Activated CD4-positive, alpha-beta T cell treated with anti-CD3 and anti-CD28 coated beads, Interleukin-2, amount 50 U/mL, for 48 hours (primary cell): ENCODE measurements at regions not wholly inside any gene's neighbourhood (a gene's known extent, or its start where the extent isn't known, plus 50 kb on each side); places are given as distances from the start of the nearest gene placed in this dataset.
"Not testable (repeated sequence)": the region's sequence is repeated elsewhere in the genome, so short reads cannot be mapped to it uniquely, and the experiment has no call there.

Source experiments
- DNase-seq, 2 experiments: peaks; one replicate each; pipeline ENCODE4 v3.0.0-alpha.2; 2020

- not testable (repeated sequence) for DNase-seq
Measured at GRCh38 chr2:90322982-90323381, 1631.5 kb downstream of the RPIA start.

GRCh38 chr2:90323612-90324558, 1632.4 kb downstream of the RPIA start:
- DNase-seq = not testable (repeated sequence)

- not testable (repeated sequence) for DNase-seq
Measured at GRCh38 chr2:90324672-90325071, 1633.2 kb downstream of the RPIA start.

- DNase-seq = not testable (repeated sequence)
Measured at GRCh38 chr2:90325796-90326353, 1634.4 kb downstream of the RPIA start.

- not testable (repeated sequence) for DNase-seq
Measured at GRCh38 chr2:90355546-90355945, 1664.1 kb downstream of the RPIA start.

GRCh38 chr2:90359344-90359743, 1667.9 kb downstream of the RPIA start:
- DNase-seq = not testable (repeated sequence)

- DNase-seq = not testable (repeated sequence)
Measured at GRCh38 chr2:90359887-90360730, 1668.6 kb downstream of the RPIA start.

GRCh38 chr2:90360731-90361035, 1669.2 kb downstream of the RPIA start:
- DNase-seq = not testable (repeated sequence)
